HUES48 (cell line): ENCODE measurements at regions not wholly inside any gene's neighbourhood (a gene's known extent, or its start where the extent isn't known, plus 50 kb on each side); places are given as distances from the start of the nearest gene placed in this dataset.

ENCODE experiments used
- H3K27ac ChIP-seq: one replicate; pipeline ENCODE4 v1.7.0; 2013; ENCODE audit warnings: low read depth, low read length, inconsistent platforms
- H3K27me3 ChIP-seq: 2 replicates; pipeline ENCODE4 v1.6.1; 2013; ENCODE audit warnings: mild to moderate bottlenecking, low read length; ENCODE audit not compliant: control insufficient read depth, insufficient read depth
- H3K36me3 ChIP-seq: 2 replicates; pipeline ENCODE4 v1.6.1; 2013; ENCODE audit warnings: low read length; ENCODE audit not compliant: control insufficient read depth, insufficient read depth
- H3K4me1 ChIP-seq: 2 replicates; pipeline ENCODE4 v1.6.1; 2013; ENCODE audit warnings: mild to moderate bottlenecking, low read length; ENCODE audit not compliant: control insufficient read depth, insufficient read depth
- H3K4me3 ChIP-seq: 2 replicates; pipeline ENCODE4 v1.5.1; 2013; ENCODE audit warnings: mild to moderate bottlenecking, low read depth, low read length
- H3K9ac ChIP-seq: 2 replicates; pipeline ENCODE4 v1.6.1; 2013; ENCODE audit warnings: mild to moderate bottlenecking, low read depth, low read length, moderate library complexity
- H3K9me3 ChIP-seq: 2 replicates; pipeline ENCODE4 v1.6.1; 2013; ENCODE audit warnings: low read length; ENCODE audit not compliant: control insufficient read depth, insufficient read depth

- no peak overlapping the region for H3K9ac ChIP-seq
- H3K27ac ChIP-seq: no peak overlapping the region
- H3K36me3 ChIP-seq: no peaks in the 10 kb centered on the region
- peaks cover 36% of the 10 kb centered on the region for H3K27me3 ChIP-seq
- no peak overlapping the region for H3K4me3 ChIP-seq
- H3K9me3 ChIP-seq: no peaks in the 10 kb centered on the region
- H3K4me1 ChIP-seq: peaks cover 26% of the 10 kb centered on the region
These were observed 121.1 kb upstream of the TEX13C start for GRCh38 chrX:125198546-125198945.

GRCh38 chrX:125202591-125203248 lies 117.0 kb upstream of the TEX13C start:
- peaks cover 36% of the 10 kb centered on the region for H3K4me1 ChIP-seq
- H3K27ac ChIP-seq: no peak overlapping the region
- peaks cover 36% of the 10 kb centered on the region for H3K27me3 ChIP-seq
- no peaks in the 10 kb centered on the region for H3K9me3 ChIP-seq
- peak overlapping the region; percentile 83 for H3K4me3 ChIP-seq
- H3K9ac ChIP-seq: no peak overlapping the region
- H3K36me3 ChIP-seq: no peaks in the 10 kb centered on the region

DNA sequence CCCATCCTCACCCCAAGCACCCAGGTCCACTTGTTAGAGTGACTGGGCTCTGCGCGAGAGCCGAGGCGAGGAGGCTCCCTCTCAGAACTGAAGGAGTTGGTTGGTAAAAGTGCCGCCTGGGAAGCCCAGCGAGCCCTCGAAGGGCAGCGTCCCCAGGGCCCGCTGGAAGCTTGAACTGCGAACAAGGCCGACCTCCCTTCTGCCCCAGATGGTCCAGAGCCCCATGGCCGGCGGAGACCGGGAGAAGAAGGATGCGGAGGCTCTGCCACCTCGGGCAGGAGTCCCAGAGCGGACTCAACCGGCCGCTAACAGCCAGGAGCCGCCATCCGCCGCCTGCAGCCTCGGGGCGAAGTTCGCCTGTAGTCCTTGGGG lies 116.3 kb upstream of the TEX13C start:
- H3K9ac ChIP-seq: no peak overlapping the region
- H3K27me3 ChIP-seq: peaks cover 37% of the 10 kb centered on the region
- no peaks in the 10 kb centered on the region for H3K36me3 ChIP-seq
- no peaks in the 10 kb centered on the region for H3K9me3 ChIP-seq
- peaks cover 34% of the 10 kb centered on the region for H3K4me1 ChIP-seq
- peak overlapping the region; percentile 83 for H3K4me3 ChIP-seq
- no peak overlapping the region for H3K27ac ChIP-seq

GRCh38 chrX:125203737-125204578 lies 115.7 kb upstream of the TEX13C start:
- Histone ChIP-seq H3K4me3 (peak overlapping the region; percentile 83), H3K4me1 (peaks cover 33% of the 10 kb centered on the region), H3K27me3 (peaks cover 40% of the 10 kb centered on the region), H3K9me3 (no peaks in the 10 kb centered on the region), H3K36me3 (no peaks in the 10 kb centered on the region), H3K9ac (no peak overlapping the region), H3K27ac (no peak overlapping the region)

GRCh38 chrX:125204681-125205132 lies 115.0 kb upstream of the TEX13C start:
- no peaks in the 10 kb centered on the region for H3K36me3 ChIP-seq
- H3K27me3 ChIP-seq: peaks cover 40% of the 10 kb centered on the region
- H3K9ac ChIP-seq: no peak overlapping the region
- peaks cover 35% of the 10 kb centered on the region for H3K4me1 ChIP-seq
- peak overlapping the region; percentile 83 for H3K4me3 ChIP-seq
- no peak overlapping the region for H3K27ac ChIP-seq
- H3K9me3 ChIP-seq: no peaks in the 10 kb centered on the region

- Histone ChIP-seq H3K4me1 (peaks cover 41% of the 10 kb centered on the region), H3K4me3 (peak overlapping the region; percentile 83), H3K9ac (peak overlapping the region; percentile 66), H3K36me3 (no peaks in the 10 kb centered on the region), H3K27ac (peak overlapping the region; percentile 52), H3K9me3 (no peaks in the 10 kb centered on the region), H3K27me3 (peaks cover 35% of the 10 kb centered on the region)
These were observed 114.3 kb upstream of the TEX13C start for GRCh38 chrX:125205133-125205917.

GRCh38 chrX:125205918-125206665 lies 113.6 kb upstream of the TEX13C start:
- peaks cover 45% of the 10 kb centered on the region for H3K4me1 ChIP-seq
- peak overlapping the region; percentile 52 for H3K27ac ChIP-seq
- H3K4me3 ChIP-seq: peak overlapping the region; percentile 83
- peak overlapping the region; percentile 66 for H3K9ac ChIP-seq
- peaks cover 27% of the 10 kb centered on the region for H3K27me3 ChIP-seq
- H3K36me3 ChIP-seq: no peaks in the 10 kb centered on the region
- no peaks in the 10 kb centered on the region for H3K9me3 ChIP-seq

GRCh38 chrX:125210146-125210545 lies 109.5 kb upstream of the TEX13C start:
- no peak overlapping the region for H3K4me3 ChIP-seq
- H3K9me3 ChIP-seq: no peaks in the 10 kb centered on the region
- H3K27ac ChIP-seq: no peak overlapping the region
- H3K36me3 ChIP-seq: no peaks in the 10 kb centered on the region
- peaks cover 3% of the 10 kb centered on the region; the same call in 1 of the 2 replicates for H3K27me3 ChIP-seq
- no peak overlapping the region for H3K9ac ChIP-seq
- H3K4me1 ChIP-seq: peaks cover 31% of the 10 kb centered on the region

DNA sequence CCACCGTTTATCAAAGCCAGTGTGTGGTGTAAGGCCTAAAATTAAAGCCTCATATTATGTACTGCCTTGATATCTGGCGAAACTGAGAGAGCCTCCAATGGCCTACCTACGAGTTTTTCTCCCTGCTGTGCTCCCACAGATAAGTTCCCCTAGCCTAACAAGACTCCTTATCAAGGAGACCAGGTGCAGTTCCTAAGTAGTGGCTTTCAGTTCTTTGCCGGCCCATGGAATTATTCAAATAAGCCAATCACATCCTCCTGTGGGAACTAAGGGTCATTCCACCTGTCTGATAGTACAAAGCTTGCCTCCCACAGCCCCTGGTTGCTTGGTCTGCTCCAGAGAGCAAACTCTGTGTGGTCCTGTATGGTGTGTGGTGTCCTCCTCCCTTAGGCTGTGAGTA lies 99.8 kb upstream of the TEX13C start:
- Histone ChIP-seq H3K27me3 (peaks cover 3% of the 10 kb centered on the region; the same call in 1 of the 2 replicates), H3K36me3 (no peaks in the 10 kb centered on the region), H3K4me3 (no peak overlapping the region), H3K9ac (no peak overlapping the region), H3K9me3 (no peaks in the 10 kb centered on the region), H3K4me1 (no peaks in the 10 kb centered on the region), H3K27ac (no peak overlapping the region)

GRCh38 chrX:125236955-125237354 lies 82.7 kb upstream of the TEX13C start:
- Histone ChIP-seq H3K27me3 (no peaks in the 10 kb centered on the region), H3K4me1 (no peaks in the 10 kb centered on the region), H3K36me3 (no peaks in the 10 kb centered on the region)

More at GRCh38 chrX:125236955-125237354, 82.7 kb upstream of the TEX13C start:
- no peaks in the 10 kb centered on the region for H3K9me3 ChIP-seq
- H3K27ac ChIP-seq: no peak overlapping the region
- H3K9ac ChIP-seq: no peak overlapping the region
- no peak overlapping the region for H3K4me3 ChIP-seq
